Liver (tissue), 8 donors: ENCODE measurements at regions not wholly inside any gene's neighbourhood (a gene's known extent, or its start where the extent isn't known, plus 50 kb on each side); places are given as distances from the start of the nearest gene placed in this dataset.

ENCODE experiments used
- DNase-seq: peaks from one replicate; pipeline ENCODE4 v3.0.0-alpha.2; 2017; ENCODE audit warnings: low spot score
- H3K27ac ChIP-seq, 2 donors: one replicate each; pipeline ENCODE4 v1.7.0; 2013; ENCODE audit warnings: inconsistent platforms in 2 of 2, low read length in 2 of 2, control low read depth in 1 of 2, low read depth in 1 of 2, mild to moderate bottlenecking in 1 of 2
- H3K27me3 ChIP-seq, 4 donors: one replicate each; pipeline versions ENCODE4 v1.6.1 to v1.7.0; 2013; ENCODE audit warnings: low read length in 3 of 4, inconsistent platforms in 1 of 4, mild to moderate bottlenecking in 1 of 4, moderate library complexity in 1 of 4; ENCODE audit not compliant: control insufficient read depth in 4 of 4, insufficient read depth in 4 of 4
- H3K36me3 ChIP-seq, 4 donors: one replicate each; pipeline versions ENCODE4 v1.6.1 to v1.7.0; 2013; ENCODE audit warnings: low read length in 3 of 4, mild to moderate bottlenecking in 3 of 4, low read depth in 1 of 4, moderate library complexity in 1 of 4; ENCODE audit not compliant: control insufficient read depth in 4 of 4, insufficient read depth in 3 of 4
- H3K4me1 ChIP-seq, 4 donors: one replicate each; pipeline versions ENCODE4 v1.6.1 to v1.7.0; 2013; ENCODE audit warnings: low read length in 3 of 4, mild to moderate bottlenecking in 3 of 4, moderate library complexity in 1 of 4; ENCODE audit not compliant: control insufficient read depth in 4 of 4, insufficient read depth in 4 of 4
- H3K4me3 ChIP-seq, 3 donors: one replicate each; pipeline versions ENCODE4 v1.6.1 to v1.7.0; 2013; ENCODE audit warnings: low read length in 3 of 3, control low read depth in 1 of 3, low read depth in 1 of 3, mild to moderate bottlenecking in 1 of 3
- H3K9ac ChIP-seq, 2 donors: one replicate each; pipeline ENCODE4 v1.7.0; 2013; ENCODE audit warnings: low read length in 2 of 2, mild to moderate bottlenecking in 2 of 2, moderate library complexity in 2 of 2, control low read depth in 1 of 2, low read depth in 1 of 2
- H3K9me3 ChIP-seq, 4 donors: one replicate each; pipeline versions ENCODE4 v1.6.1 to v1.7.0; 2013; ENCODE audit warnings: low read length in 3 of 4; ENCODE audit not compliant: control insufficient read depth in 4 of 4
- ATF3 ChIP-seq: IDR thresholded peaks from 2 replicates; pipeline ENCODE4 v1.6.1; 2016; ENCODE audit warnings: antibody characterized with exemption
- CTCF ChIP-seq: fragments of 150-350 bp; IDR thresholded peaks from 2 replicates; pipeline ENCODE4 v1.5.1; 2017; ENCODE audit warnings: improper control_type of control experiment, low read depth, low read length; ENCODE audit not compliant: missing input control
- EGR1 ChIP-seq, 2 donors: IDR thresholded peaks; 2 replicates each; pipeline ENCODE4 v1.6.1; 2016 to 2018; ENCODE audit warnings: antibody characterized with exemption in 2 of 2, low read depth in 2 of 2
- FOXA1 ChIP-seq: IDR thresholded peaks from 2 replicates; pipeline ENCODE4 v1.6.1; 2016; ENCODE audit warnings: antibody characterized with exemption
- FOXA2 ChIP-seq: IDR thresholded peaks from 2 replicates; pipeline ENCODE4 v1.6.1; 2016; ENCODE audit warnings: antibody characterized with exemption
- GABPA ChIP-seq, 2 donors: IDR thresholded peaks in 1 of 2; conservative IDR thresholded peaks in 1 of 2; 2 replicates each; pipeline ENCODE4 v1.6.1; 2016; ENCODE audit warnings: antibody characterized with exemption in 2 of 2, mild to moderate bottlenecking in 1 of 2, moderate library complexity in 1 of 2
- HNF4A ChIP-seq, 2 donors: conservative IDR thresholded peaks; 2 replicates each; pipeline ENCODE4 v1.6.1; 2016; ENCODE audit warnings: antibody characterized with exemption in 2 of 2, mild to moderate bottlenecking in 2 of 2
- HNF4G ChIP-seq: IDR thresholded peaks from 2 replicates; pipeline ENCODE4 v1.6.1; 2016; ENCODE audit warnings: antibody characterized with exemption
- JUND ChIP-seq, 2 donors: IDR thresholded peaks; 2 replicates each; pipeline ENCODE4 v1.6.1; 2016; ENCODE audit warnings: antibody characterized with exemption in 2 of 2
- NR2F2 ChIP-seq: IDR thresholded peaks from 2 replicates; pipeline ENCODE4 v1.6.1; 2016; ENCODE audit warnings: antibody characterized with exemption
- RAD21 ChIP-seq, 2 donors: IDR thresholded peaks; 2 replicates each; pipeline ENCODE4 v1.6.1; 2016; ENCODE audit warnings: antibody characterized with exemption in 2 of 2, mild to moderate bottlenecking in 2 of 2
- REST ChIP-seq: IDR thresholded peaks from 2 replicates; pipeline ENCODE4 v1.6.1; 2016; ENCODE audit warnings: antibody characterized with exemption, mild to moderate bottlenecking
- RXRA ChIP-seq, 2 donors: IDR thresholded peaks; 2 replicates each; pipeline ENCODE4 v1.6.1; 2017 to 2018; ENCODE audit warnings: antibody characterized with exemption in 2 of 2, mild to moderate bottlenecking in 1 of 2
- SP1 ChIP-seq: IDR thresholded peaks from 2 replicates; pipeline ENCODE4 v1.6.1; 2018; ENCODE audit warnings: antibody characterized with exemption, mild to moderate bottlenecking
- TAF1 ChIP-seq: conservative IDR thresholded peaks from 2 replicates; pipeline ENCODE4 v1.6.1; 2016; ENCODE audit warnings: antibody characterized with exemption, mild to moderate bottlenecking
- YY1 ChIP-seq: IDR thresholded peaks from 2 replicates; pipeline ENCODE4 v1.6.1; 2016; ENCODE audit warnings: antibody characterized with exemption, mild to moderate bottlenecking
- WGBS: extraction: QIAGEN DNeasy Blood & Tissue Kit; methylation state at CpG from one replicate; pipeline ENCODE4 v1.1.7; 2013; 5-methylcytosine and 5-hydroxymethylcytosine counted together
- donor health status: healthy.
- donor health status: healthy.
- donor health status: healthy.
- donor health status: healthy.
- donor health status: healthy.

GRCh38 chr2:58908501-58909154 lies 667.5 kb upstream of the FANCL start:
- Histone ChIP-seq H3K27ac (no peak overlapping the region), H3K36me3 (no peaks in the 10 kb centered on the region), H3K9ac (no peak overlapping the region), H3K4me1 (peaks cover 3 to 16% (median 7%) of the 10 kb centered on the region in 4 donors), H3K27me3 (no peaks in the 10 kb centered on the region), H3K9me3 (no peaks in the 10 kb centered on the region), H3K4me3 (no peak overlapping the region)
- WGBS: 22% methylated on average over 2 of the region's 2 CpGs
- DNase-seq: no peak
- peak; percentile 20 for TF ChIP-seq YY1
- TF ChIP-seq ATF3: no peak
- TF ChIP-seq HNF4A (conservative IDR thresholded peaks at IDR 0.05): peak in 1 of 2 donors; percentile 11
- no peak for TF ChIP-seq RAD21 (IDR thresholded peaks at IDR 0.05)
- TF ChIP-seq NR2F2: no peak
- peak in 1 of 2 donors; percentile 7 for TF ChIP-seq RXRA (IDR thresholded peaks at IDR 0.05)

GRCh38 chr2:58907644-58908043 lies 666.5 kb upstream of the FANCL start:
- H3K27me3 ChIP-seq: no peaks in the 10 kb centered on the region
- no peak overlapping the region for H3K27ac ChIP-seq
- H3K4me3 ChIP-seq: no peak overlapping the region
- 94% methylated on average over 1 of the region's 1 CpG for WGBS
- H3K4me1 ChIP-seq: peaks cover 3 to 16% (median 7%) of the 10 kb centered on the region in 4 donors
- H3K9me3 ChIP-seq: no peaks in the 10 kb centered on the region
- no peak overlapping the region for H3K9ac ChIP-seq
- DNase-seq: no peak
- TF ChIP-seq SP1 (no peak), YY1 (no peak), JUND (IDR thresholded peaks at IDR 0.05) (no peak), RAD21 (IDR thresholded peaks at IDR 0.05) (no peak), NR2F2 (no peak), REST (no peak), GABPA (IDR thresholded peaks at IDR 0.05 in 1 of 2, conservative IDR thresholded peaks at IDR 0.05 in 1 of 2) (no peak), HNF4A (conservative IDR thresholded peaks at IDR 0.05) (no peak), HNF4G (no peak), EGR1 (IDR thresholded peaks at IDR 0.05; ENCODE audit: low read depth in 2 of 2) (no peak), FOXA2 (no peak), TAF1 (no peak), FOXA1 (no peak), CTCF (no peak)
- no peaks in the 10 kb centered on the region for H3K36me3 ChIP-seq
